ENCODE measurements at regions not wholly inside any gene's neighbourhood (a gene's known extent, or its start where the extent isn't known, plus 50 kb on each side); places are given as distances from the start of the nearest gene placed in this dataset.
"Not testable (repeated sequence)": the region's sequence is repeated elsewhere in the genome, so short reads cannot be mapped to it uniquely, and the experiment has no call there.

- no peak for DNase-seq
Observed at GRCh38 chr10:9018195-9019173, 964.0 kb downstream of the GATA3 start.

GRCh38 chr10:9023206-9023605 is 968.7 kb downstream of the GATA3 start:
- no peak for DNase-seq

GRCh38 chr10:9024210-9024609 is 969.7 kb downstream of the GATA3 start:
- no peak for DNase-seq

- no peak for DNase-seq
Observed at GRCh38 chr10:9028231-9028630, 973.7 kb downstream of the GATA3 start.

GRCh38 chr10:9035355-9035754 is 980.9 kb downstream of the GATA3 start:
- no peak for DNase-seq

GRCh38 chr10:9036711-9037204 is 982.3 kb downstream of the GATA3 start:
- DNase-seq = no peak

- DNase-seq = peak in 2 of 58 donors; percentile 1 to 4
Observed at GRCh38 chr10:9038146-9038714, 983.7 kb downstream of the GATA3 start.

- DNase-seq = no peak
Observed at GRCh38 chr10:9043466-9043865, 989.0 kb downstream of the GATA3 start.

GRCh38 chr10:9045311-9045710 is 990.8 kb downstream of the GATA3 start:
- DNase-seq = no peak

- DNase-seq = no peak
Observed at GRCh38 chr10:9051328-9051974, 997.0 kb downstream of the GATA3 start.

GRCh38 chr10:9052767-9053166 is 998.3 kb downstream of the GATA3 start:
- DNase-seq = no peak

GRCh38 chr10:9056521-9056920 is 1002.0 kb downstream of the GATA3 start:
- no peak for DNase-seq

GRCh38 chr10:9057293-9057692 is 1002.8 kb downstream of the GATA3 start:
- not testable (repeated sequence) for DNase-seq

- DNase-seq = no peak
Observed at GRCh38 chr10:9060314-9060713, 1005.8 kb downstream of the GATA3 start.

GRCh38 chr10:9061871-9062270 is 1007.4 kb downstream of the GATA3 start:
- no peak for DNase-seq

GRCh38 chr10:9066152-9066551 is 1011.7 kb downstream of the GATA3 start:
- DNase-seq = no peak

- no peak for DNase-seq
Observed at GRCh38 chr10:9068003-9068402, 1013.5 kb downstream of the GATA3 start.

GRCh38 chr10:9069136-9069535 is 1014.6 kb downstream of the GATA3 start:
- no peak for DNase-seq

GRCh38 chr10:9075420-9075819 is 1020.9 kb downstream of the GATA3 start:
- DNase-seq = no peak

- DNase-seq = no peak
Observed at GRCh38 chr10:9076066-9076465, 1021.6 kb downstream of the GATA3 start.

GRCh38 chr10:9081253-9081652 is 1026.8 kb downstream of the GATA3 start:
- DNase-seq = no peak

GRCh38 chr10:9081961-9082360 is 1027.5 kb downstream of the GATA3 start:
- no peak for DNase-seq
